SK-N-SH (cell line): ENCODE measurements at regions not wholly inside any gene's neighbourhood (a gene's known extent, or its start where the extent isn't known, plus 50 kb on each side); places are given as distances from the start of the nearest gene placed in this dataset.

Experiments used
- CTCF ChIA-PET: fragments of 300-600, 350-600 bp; formaldehyde crosslinking; extraction: SDS; loops from one replicate; lab custom pipeline; 2021; lab: Yijun Ruan, JAX
- POLR2A ChIA-PET: fragments of 350-600 bp; sonication (Branson Sonifier 250); formaldehyde crosslinking; extraction: SDS; loops from one replicate; lab custom pipeline; 2020; ENCODE audit warnings: antibody characterized with exemption, inconsistent platforms; lab: Yijun Ruan, JAX
- DNase-seq: peaks from one replicate; pipeline ENCODE4 v3.0.0; 2012
- H2AFZ ChIP-seq: fragments of 200-600 bp; sonication (generic); 2 replicates; pipeline ENCODE4 v1.8.1; 2016; ENCODE audit warnings: antibody characterized with exemption, mild to moderate bottlenecking, low read depth
- H3F3A ChIP-seq: fragments of 200-600 bp; sonication (generic); replicated peaks from 2 replicates; pipeline ENCODE3; 2016; ENCODE audit warnings: antibody characterized with exemption, mild to moderate bottlenecking; ENCODE audit not compliant: insufficient read depth
- H3K27ac ChIP-seq, 2 experiments: fragments of 200-500 bp in 1 of 2; fragments of 200-600 bp in 1 of 2; sonication (Bioruptor generic) in 1 of 2; sonication (generic), shearing (Covaris generic) in 1 of 2; 2 replicates each; pipeline versions ENCODE4 v1.5.1 to v1.6.1; 2014 to 2016; ENCODE audit warnings: low read depth in 2 of 2, inconsistent platforms in 1 of 2, low read length in 1 of 2, mild to moderate bottlenecking in 1 of 2, mixed read lengths in 1 of 2
- H3K27me3 ChIP-seq: fragments of 200-600 bp; sonication (generic), shearing (Covaris generic); 2 replicates; pipeline ENCODE4 v1.6.1; 2016; ENCODE audit warnings: mixed run types; ENCODE audit not compliant: insufficient read depth
- H3K36me3 ChIP-seq, 2 experiments: fragments of 200-500 bp in 1 of 2; fragments of 200-600 bp in 1 of 2; sonication (Bioruptor generic) in 1 of 2; sonication (generic) in 1 of 2; replicated peaks in 1 of 2; 2 replicates each; pipeline versions ENCODE3 to v1.5.1; 2014 to 2016; ENCODE audit warnings: low read length in 1 of 2, mild to moderate bottlenecking in 1 of 2; ENCODE audit not compliant: insufficient read depth in 2 of 2, control insufficient read depth in 1 of 2
- H3K4me1 ChIP-seq, 2 experiments: fragments of 200-500 bp in 1 of 2; fragments of 200-600 bp in 1 of 2; sonication (Bioruptor generic) in 1 of 2; sonication (generic), shearing (Covaris generic) in 1 of 2; 2 replicates each; pipeline versions ENCODE4 v1.5.1 to v1.6.1; 2014 to 2016; ENCODE audit warnings: low read depth in 1 of 2, low read length in 1 of 2, mixed run types in 1 of 2; ENCODE audit not compliant: insufficient read depth in 2 of 2, control insufficient read depth in 1 of 2
- H3K4me2 ChIP-seq: fragments of 200-600 bp; sonication (generic), shearing (Covaris generic); 2 replicates; pipeline ENCODE4 v1.6.1; 2017; ENCODE audit warnings: mixed run types
- H3K4me3 ChIP-seq, 2 experiments: fragments of 200-500 bp in 1 of 2; fragments of 200-600 bp in 1 of 2; sonication (Bioruptor generic) in 1 of 2; sonication (generic), shearing (Covaris generic) in 1 of 2; 2 replicates each; pipeline versions ENCODE4 v1.5.1 to v1.8.1; 2014 to 2016; ENCODE audit warnings: low read depth in 2 of 2, inconsistent platforms in 1 of 2, low read length in 1 of 2, mild to moderate bottlenecking in 1 of 2, mixed read lengths in 1 of 2, moderate library complexity in 1 of 2
- H3K79me2 ChIP-seq: fragments of 200-600 bp; sonication (generic); 2 replicates; pipeline ENCODE4 v1.8.1; 2017; ENCODE audit warnings: mild to moderate bottlenecking; ENCODE audit not compliant: insufficient read depth
- H3K9ac ChIP-seq: fragments of 200-600 bp; sonication (generic); 2 replicates; pipeline ENCODE4 v1.6.1; 2017; ENCODE audit warnings: mixed run types
- H3K9me2 ChIP-seq: fragments of 200-600 bp; sonication (generic); 2 replicates; pipeline ENCODE4 v1.6.1; 2017; ENCODE audit warnings: mixed run types
- H3K9me3 ChIP-seq: fragments of 200-600 bp; sonication (generic); 2 replicates; pipeline ENCODE4 v1.6.1; 2017; ENCODE audit warnings: mixed run types, mild to moderate bottlenecking, moderate library complexity
- H4K20me1 ChIP-seq: fragments of 200-600 bp; sonication (generic); 2 replicates; pipeline ENCODE4 v1.6.1; 2017; ENCODE audit warnings: mild to moderate bottlenecking, mixed run types; ENCODE audit not compliant: insufficient read depth
- CTCF ChIP-seq: fragments of 200-600 bp; sonication (generic); IDR thresholded peaks from 2 replicates; pipeline ENCODE4 v1.6.1; 2017; ENCODE audit warnings: antibody characterized with exemption, mild to moderate bottlenecking, moderate library complexity
- EZH2phosphoT487 ChIP-seq: fragments of 200-600 bp; sonication (generic); IDR thresholded peaks from 2 replicates; pipeline ENCODE4 v1.6.1; 2017; ENCODE audit warnings: low read depth, mixed run types, mild to moderate bottlenecking, antibody characterized with exemption, moderate library complexity, borderline replicate concordance
- FOSL2 ChIP-seq: IDR thresholded peaks from 2 replicates; pipeline ENCODE4 v1.4.0; 2012; ENCODE audit warnings: low read depth, mild to moderate bottlenecking, moderate library complexity, borderline replicate concordance
- FOXJ3 ChIP-seq: sonication (generic); formaldehyde crosslinking; IDR thresholded peaks from 2 replicates; pipeline ENCODE4 v1.5.1; 2020; ENCODE audit warnings: mild to moderate bottlenecking, missing genetic modification reagents
- FOXM1 ChIP-seq: IDR thresholded peaks from 2 replicates; pipeline ENCODE4 v1.4.0; 2012; ENCODE audit warnings: low read depth, mild to moderate bottlenecking
- IRF3 ChIP-seq: fragments of 150-350 bp; IDR thresholded peaks from 2 replicates; pipeline ENCODE4 v1.6.1; 2016; ENCODE audit warnings: mild to moderate bottlenecking, low read depth, low read length
- JUND ChIP-seq: IDR thresholded peaks from 2 replicates; pipeline ENCODE4 v1.4.0; 2012
- MAX ChIP-seq: IDR thresholded peaks from 2 replicates; pipeline ENCODE4 v1.4.0; 2012; ENCODE audit warnings: low read depth
- MEF2A ChIP-seq: IDR thresholded peaks from 2 replicates; pipeline ENCODE4 v1.4.0; 2012; ENCODE audit warnings: low read depth, borderline replicate concordance
- MXI1 ChIP-seq: IDR thresholded peaks from 2 replicates; pipeline ENCODE4 v1.6.1; 2012; ENCODE audit warnings: mild to moderate bottlenecking, low read depth, low read length, improper control_type of control experiment
- PBX3 ChIP-seq: IDR thresholded peaks from 2 replicates; pipeline ENCODE4; 2012
- POLR2AphosphoS5 ChIP-seq: IDR thresholded peaks from 2 replicates; pipeline ENCODE4 v1.6.1; 2012; ENCODE audit warnings: low read depth, low read length
- REST ChIP-seq: IDR thresholded peaks from 2 replicates; pipeline ENCODE4 v1.6.1; 2012; ENCODE audit warnings: mild to moderate bottlenecking, low read depth, low read length, moderate library complexity
- RFX5 ChIP-seq: IDR thresholded peaks from 2 replicates; pipeline ENCODE4 v1.6.1; 2012; ENCODE audit warnings: mild to moderate bottlenecking, improper control_type of control experiment, low read length
- RXRA ChIP-seq: IDR thresholded peaks from 2 replicates; pipeline ENCODE4 v1.4.0; 2012; ENCODE audit warnings: low read depth, mild to moderate bottlenecking, borderline replicate concordance
- TAF1 ChIP-seq: IDR thresholded peaks from 2 replicates; pipeline ENCODE4 v1.6.1; 2012; ENCODE audit warnings: low read depth, mild to moderate bottlenecking, low read length, moderate library complexity, borderline replicate concordance
- TCF12 ChIP-seq: IDR thresholded peaks from 2 replicates; pipeline ENCODE4 v1.4.0; 2012
- TEAD4 ChIP-seq: IDR thresholded peaks from 2 replicates; pipeline ENCODE4 v1.4.0; 2012; ENCODE audit warnings: mild to moderate bottlenecking, borderline replicate concordance; ENCODE audit not compliant: insufficient read depth
- USF1 ChIP-seq: IDR thresholded peaks from 2 replicates; pipeline ENCODE4 v1.4.0; 2012; ENCODE audit warnings: low read depth, borderline replicate concordance
- USF2 ChIP-seq: fragments of 150-350 bp; IDR thresholded peaks from 2 replicates; pipeline ENCODE4 v1.6.1; 2017; ENCODE audit warnings: antibody characterized with exemption, low read length, low read depth, borderline replicate concordance
- YY1 ChIP-seq: IDR thresholded peaks from 2 replicates; pipeline ENCODE4 v1.4.0; 2012; ENCODE audit warnings: low read depth, mild to moderate bottlenecking
- WGBS: methylation state at CpG from one replicate; pipeline ENCODE4 v1.1.6; 2017; ENCODE audit warnings: low lambda C conversion rate; 5-methylcytosine and 5-hydroxymethylcytosine counted together

GRCh38 chr7:88452646-88453045 is 146.0 kb upstream of the STEAP4 start (continued):
- no peak for TF ChIP-seq FOXJ3 (CRISPR knock-in tag)
- no peak for TF ChIP-seq MAX
- TF ChIP-seq JUND: no peak
- TF ChIP-seq RFX5: no peak
- no peak for TF ChIP-seq POLR2AphosphoS5
- no peak for TF ChIP-seq FOSL2
- TF ChIP-seq EZH2phosphoT487: no peak
- TF ChIP-seq TCF12: no peak
- no peak for TF ChIP-seq RXRA
- TF ChIP-seq USF2: no peak
- TF ChIP-seq PBX3: no peak
- TF ChIP-seq, all 33 proteins: peak for 0

- CTCF ChIA-PET: interaction anchor here (0.7 to 1.3 kb wide), 2 partner anchors 19 to 49 kb away, joined by 3 to 4 read pairs; no protein-coding TSS in a partner anchor
- WGBS: 53% methylated on average over 1 of the region's 1 CpG
- TF ChIP-seq FOXM1 (no peak), MXI1 (no peak), FOSL2 (no peak), TAF1 (no peak), JUND (no peak), MEF2A (no peak), REST (no peak), CTCF (no peak), USF1 (no peak), YY1 (no peak), TEAD4 (no peak), MAX (no peak), IRF3 (no peak), FOXJ3 (CRISPR knock-in tag) (no peak)
Observed at GRCh38 chr7:88450874-88451273, 144.2 kb upstream of the STEAP4 start.

More at GRCh38 chr7:88450874-88451273, 144.2 kb upstream of the STEAP4 start:
- Histone ChIP-seq H3K27me3 (no peaks in the 10 kb centered on the region), H3K79me2 (no peaks in the 10 kb centered on the region), H2AFZ (no peak overlapping the region), H4K20me1 (no peaks in the 10 kb centered on the region), H3K9me3 (no peaks in the 10 kb centered on the region), H3K4me1 (peaks cover 0 to 3% of the 10 kb centered on the region in 2 experiments; a peak in 1 of 4 replicates), H3K4me3 (no peak overlapping the region), H3K4me2 (no peak overlapping the region), H3F3A (no peaks in the 10 kb centered on the region), H3K9me2 (no peaks in the 10 kb centered on the region), H3K9ac (no peak overlapping the region), H3K27ac (no peak overlapping the region), H3K36me3 (no peaks in the 10 kb centered on the region)
- POLR2A ChIA-PET: no interaction called here
- DNase-seq: no peak
